ENCODE measurements at regions not wholly inside any gene's neighbourhood (a gene's known extent, or its start where the extent isn't known, plus 50 kb on each side); places are given as distances from the start of the nearest gene placed in this dataset.
A peak's percentile ranks its signal among the peaks of the same experiment; 100 is the strongest.
"Not testable (repeated sequence)": the region's sequence is repeated elsewhere in the genome, so short reads cannot be mapped to it uniquely, and the experiment has no call there.

DNA sequence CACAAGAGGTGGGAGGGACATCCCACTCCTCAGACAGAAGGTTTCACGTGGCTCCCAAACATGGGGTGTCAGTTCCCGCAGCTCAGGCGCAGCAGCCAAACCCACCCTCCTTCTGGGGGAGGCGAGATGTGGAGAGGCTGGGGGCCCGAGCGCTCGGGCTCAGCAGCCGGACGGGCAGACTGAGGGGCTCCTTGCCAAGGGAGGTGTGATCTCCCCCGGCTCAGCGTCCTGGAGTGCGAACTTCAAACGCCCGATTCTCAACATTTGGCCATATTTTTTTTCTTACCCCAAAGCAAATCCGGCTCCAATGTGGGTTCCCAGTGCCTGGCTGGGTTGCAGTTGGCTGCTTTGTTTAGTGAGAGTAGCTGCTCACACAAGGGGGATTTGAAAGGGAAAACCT is 477.9 kb downstream of the MN1 start:
- Histone ChIP-seq H2BK120ac (ENCODE audit: low read depth, low read length, poor library complexity, severe bottlenecking) (no peak overlapping the region), H4K8ac (replicated peaks; ENCODE audit: insufficient read length, low read depth, low read length) (no peak overlapping the region), H3K4ac (ENCODE audit: low read depth, low read length) (no peak overlapping the region), H3K18ac (ENCODE audit: insufficient read length, low read depth, low read length) (no peak overlapping the region), H3K27ac (ENCODE audit: insufficient read length, low read depth, low read length) (no peak overlapping the region), H3T11ph (ENCODE audit: low read length) (no peak overlapping the region), H2AFZ (ENCODE audit: low read length) (no peak overlapping the region), H3K79me2 (ENCODE audit: insufficient read depth, low read length) (no peaks in the 10 kb centered on the region), H2BK12ac (ENCODE audit: insufficient read length, low read depth, low read length) (no peak overlapping the region), H3K4me2 (ENCODE audit: insufficient read depth, insufficient read length, low read length) (no peak overlapping the region), H2BK20ac (ENCODE audit: low read depth, low read length, poor library complexity, severe bottlenecking) (no peak overlapping the region), H3K9ac (ENCODE audit: extremely low read depth, insufficient read length, low read length) (no peak overlapping the region), H3K56ac (ENCODE audit: insufficient read length, low read depth, low read length) (no peak overlapping the region), H2BK5ac (ENCODE audit: insufficient read length, low read length) (no peak overlapping the region), H3K14ac (ENCODE audit: insufficient read depth, low read length) (no peak overlapping the region), H2BK15ac (ENCODE audit: low read depth, low read length) (no peak overlapping the region), H3K4me1 (ENCODE audit: insufficient read depth, low read length) (no peaks in the 10 kb centered on the region; the same call in 1 of the 2 replicates), H3K79me1 (ENCODE audit: insufficient read depth, low read depth, low read length, poor library complexity, severe bottlenecking) (no peaks in the 10 kb centered on the region), H4K91ac (ENCODE audit: insufficient read length, low read depth, low read length) (no peak overlapping the region), H2AK5ac (ENCODE audit: insufficient read length, low read length) (no peak overlapping the region), H3K27me3 (ENCODE audit: insufficient read depth, low read length) (no peaks in the 10 kb centered on the region), H3K23ac (ENCODE audit: insufficient read length, low read depth, low read length) (no peak overlapping the region), H3K23me2 (ENCODE audit: insufficient read length, low read depth, low read length, poor library complexity, severe bottlenecking) (no peaks in the 10 kb centered on the region), H4K20me1 (ENCODE audit: control insufficient read depth, insufficient read depth, insufficient read length) (no peaks in the 10 kb centered on the region), H3K9me3 (ENCODE audit: control insufficient read depth, low read depth, low read length) (peaks cover 10% of the 10 kb centered on the region), H4K5ac (ENCODE audit: insufficient read length, low read depth, low read length) (no peak overlapping the region)
- Mint-ChIP-seq H3K9me3 (peaks cover 9 to 10% of the 10 kb centered on the region in 2 experiments; a peak in 4 of 5 replicates), H3K36me3 (ENCODE audit: insufficient read depth in 1 of 3, low read depth in 3 of 3) (peaks cover 0 to 8% (median 0%) of the 10 kb centered on the region in 3 experiments; a peak in 3 of 7 replicates), H3K4me1 (peaks cover 3 to 22% of the 10 kb centered on the region in 2 experiments), H3K27ac (no peak overlapping the region), H3K4me3 (no peak overlapping the region), H3K27me3 (ENCODE audit: low read depth) (peaks cover 22% of the 10 kb centered on the region)
- TF ChIP-seq CTCF (conservative IDR thresholded peaks at IDR 0.05) = no peak
- DNase-seq = peak; percentile 23
- WGBS (ENCODE audit: extremely low coverage, insufficient read length, low lambda C conversion rate) = no CpG with 5 or more reads among the region's 15 CpGs

DNA sequence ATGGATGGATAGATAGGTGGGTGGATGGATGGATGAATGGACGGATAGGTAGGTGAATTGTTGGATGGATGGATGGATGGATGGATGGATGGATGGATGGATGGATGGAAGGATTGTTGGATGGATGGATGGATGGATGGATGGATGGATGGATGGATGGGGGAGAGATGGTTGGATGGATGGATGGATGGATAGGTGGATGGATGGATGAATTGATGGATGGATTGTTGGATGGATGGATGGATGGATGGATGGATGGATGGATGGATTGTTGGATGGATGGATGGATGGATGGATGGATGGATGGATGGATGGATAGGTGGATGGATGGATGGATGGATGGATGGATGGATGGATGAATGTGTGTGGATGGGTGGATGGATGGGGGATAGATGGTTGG is 476.6 kb downstream of the MN1 start:
- H3K18ac ChIP-seq (ENCODE audit: insufficient read length, low read depth, low read length); H2AFZ ChIP-seq (ENCODE audit: low read length); H4K5ac ChIP-seq (ENCODE audit: insufficient read length, low read depth, low read length); H3K27ac ChIP-seq (ENCODE audit: insufficient read length, low read depth, low read length); H2BK20ac ChIP-seq (ENCODE audit: low read depth, low read length, poor library complexity, severe bottlenecking); H4K91ac ChIP-seq (ENCODE audit: insufficient read length, low read depth, low read length); H3K36me3 Mint-ChIP-seq (ENCODE audit: insufficient read depth in 1 of 3, low read depth in 3 of 3); H2BK12ac ChIP-seq (ENCODE audit: insufficient read length, low read depth, low read length); H3K4me1 ChIP-seq (ENCODE audit: insufficient read depth, low read length); H3T11ph ChIP-seq (ENCODE audit: low read length); H2BK120ac ChIP-seq (ENCODE audit: low read depth, low read length, poor library complexity, severe bottlenecking); H3K9me3 ChIP-seq (ENCODE audit: control insufficient read depth, low read depth, low read length); H2BK5ac ChIP-seq (ENCODE audit: insufficient read length, low read length); H3K4me3 Mint-ChIP-seq; H3K27ac Mint-ChIP-seq; H2AK5ac ChIP-seq (ENCODE audit: insufficient read length, low read length); H3K23ac ChIP-seq (ENCODE audit: insufficient read length, low read depth, low read length); H3K4me2 ChIP-seq (ENCODE audit: insufficient read depth, insufficient read length, low read length); H2BK15ac ChIP-seq (ENCODE audit: low read depth, low read length); H3K23me2 ChIP-seq (ENCODE audit: insufficient read length, low read depth, low read length, poor library complexity, severe bottlenecking); H3K79me1 ChIP-seq (ENCODE audit: insufficient read depth, low read depth, low read length, poor library complexity, severe bottlenecking); H3K27me3 ChIP-seq (ENCODE audit: insufficient read depth, low read length); H3K14ac ChIP-seq (ENCODE audit: insufficient read depth, low read length); H3K9me3 Mint-ChIP-seq; H3K4ac ChIP-seq (ENCODE audit: low read depth, low read length); H4K8ac ChIP-seq (replicated peaks; ENCODE audit: insufficient read length, low read depth, low read length); DNase-seq; H3K79me2 ChIP-seq (ENCODE audit: insufficient read depth, low read length); H4K20me1 ChIP-seq (ENCODE audit: control insufficient read depth, insufficient read depth, insufficient read length); H3K9ac ChIP-seq (ENCODE audit: extremely low read depth, insufficient read length, low read length); H3K56ac ChIP-seq (ENCODE audit: insufficient read length, low read depth, low read length): not testable (repeated sequence)
- Mint-ChIP-seq H3K27me3 (ENCODE audit: low read depth) (peaks cover 22% of the 10 kb centered on the region), H3K4me1 (peaks cover 5 to 26% of the 10 kb centered on the region in 2 experiments; a peak in 3 of 4 replicates)
- 100% methylated on average over 1 of the region's 1 CpG for WGBS (ENCODE audit: extremely low coverage, insufficient read length, low lambda C conversion rate)
